GM04503 (cell line): ENCODE measurements at regions not wholly inside any gene's neighbourhood (a gene's known extent, or its start where the extent isn't known, plus 50 kb on each side); places are given as distances from the start of the nearest gene placed in this dataset.
A peak's percentile ranks its signal among the peaks of the same experiment; 100 is the strongest.
"Not testable (repeated sequence)": the region's sequence is repeated elsewhere in the genome, so short reads cannot be mapped to it uniquely, and the experiment has no call there.

Experiments used
- DNase-seq: peaks from one replicate; pipeline ENCODE4 v3.0.0-alpha.2; 2012; ENCODE audit warnings: low read depth

- no peak for DNase-seq
Observed at GRCh38 chr5:98206566-98206965, 566.9 kb upstream of the RGMB start.

GRCh38 chr5:98209418-98209817 lies 564.0 kb upstream of the RGMB start:
- no peak for DNase-seq

GRCh38 chr5:98214240-98215051 lies 559.0 kb upstream of the RGMB start:
- DNase-seq, result peak; percentile 26

- no peak for DNase-seq
Observed at GRCh38 chr5:98217138-98217537, 556.3 kb upstream of the RGMB start.

- DNase-seq, result no peak
Observed at GRCh38 chr5:98218838-98219237, 554.6 kb upstream of the RGMB start.

- DNase-seq, result no peak
Observed at GRCh38 chr5:98227489-98227888, 546.0 kb upstream of the RGMB start.

GRCh38 chr5:98231089-98231488 lies 542.4 kb upstream of the RGMB start:
- no peak for DNase-seq

- DNase-seq, result not testable (repeated sequence)
Observed at GRCh38 chr5:98237794-98238193, 535.7 kb upstream of the RGMB start.

- DNase-seq, result no peak
Observed at GRCh38 chr5:98243972-98244371, 529.5 kb upstream of the RGMB start.

GRCh38 chr5:98248949-98249348 lies 524.5 kb upstream of the RGMB start:
- peak; percentile 72 for DNase-seq

GRCh38 chr5:98258939-98259338 lies 514.5 kb upstream of the RGMB start:
- DNase-seq, result no peak

GRCh38 chr5:98259595-98259994 lies 513.9 kb upstream of the RGMB start:
- DNase-seq, result no peak

- no peak for DNase-seq
Observed at GRCh38 chr5:98263084-98263483, 510.4 kb upstream of the RGMB start.

- DNase-seq, result no peak
Observed at GRCh38 chr5:98268162-98268860, 505.2 kb upstream of the RGMB start.

- no peak for DNase-seq
Observed at GRCh38 chr5:98275980-98276379, 497.5 kb upstream of the RGMB start.

- DNase-seq, result no peak
Observed at GRCh38 chr5:98282521-98282920, 490.9 kb upstream of the RGMB start.

- no peak for DNase-seq
Observed at GRCh38 chr5:98292496-98292895, 481.0 kb upstream of the RGMB start.

- no peak for DNase-seq
Observed at GRCh38 chr5:98296426-98296825, 477.0 kb upstream of the RGMB start.

GRCh38 chr5:98299435-98299834 lies 474.0 kb upstream of the RGMB start:
- no peak for DNase-seq

GRCh38 chr5:98301547-98301946 lies 471.9 kb upstream of the RGMB start:
- no peak for DNase-seq

- DNase-seq, result no peak
Observed at GRCh38 chr5:98307811-98308210, 465.7 kb upstream of the RGMB start.

GRCh38 chr5:98308231-98308630 lies 465.2 kb upstream of the RGMB start:
- no peak for DNase-seq

- DNase-seq, result no peak
Observed at GRCh38 chr5:98308960-98309359, 464.5 kb upstream of the RGMB start.
